ENCODE measurements at regions not wholly inside any gene's neighbourhood (a gene's known extent, or its start where the extent isn't known, plus 50 kb on each side); places are given as distances from the start of the nearest gene placed in this dataset.

- no peak for FAIRE-seq
- DNase-seq (ENCODE audit: low spot score in 2 of 2), result no peak
These were observed 129.8 kb downstream of the UGT8 start for GRCh38 chr4:114728426-114728825.

DNA sequence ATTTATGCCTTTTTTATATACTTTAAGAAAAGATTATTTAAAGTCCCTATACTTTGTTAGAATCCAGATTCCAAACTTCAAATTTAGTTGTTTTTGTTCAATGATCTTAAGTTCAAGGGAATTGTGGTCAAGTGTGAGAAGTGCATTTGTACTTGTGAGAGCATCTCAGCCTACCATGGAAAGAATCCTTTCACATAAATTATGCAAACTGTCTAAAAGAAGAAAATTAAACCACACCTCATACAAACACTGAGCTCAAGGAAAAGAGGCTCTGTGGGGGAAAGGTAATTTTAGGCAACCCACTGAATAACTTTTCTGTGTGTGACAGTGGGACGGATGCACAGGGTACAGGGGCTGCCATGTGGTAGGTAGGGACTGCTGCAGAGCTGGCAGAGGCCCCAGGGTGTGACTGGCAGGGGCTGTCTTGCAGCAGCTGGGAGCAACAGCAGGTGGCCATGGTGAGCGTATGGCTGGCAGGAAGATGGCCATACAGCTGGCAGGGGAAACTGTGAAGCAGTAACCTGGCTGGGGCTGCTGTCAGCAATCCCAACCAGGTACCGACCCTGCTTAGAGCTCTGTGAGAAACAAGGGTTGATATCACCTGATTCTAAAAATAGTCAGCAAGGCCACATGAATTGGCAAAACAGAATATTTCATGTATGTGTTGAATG is 130.6 kb downstream of the UGT8 start:
- no peak for FAIRE-seq
- DNase-seq (ENCODE audit: low spot score in 2 of 2), result no peak

- no peak for DNase-seq (ENCODE audit: low spot score in 2 of 2)
These were observed 136.0 kb downstream of the UGT8 start for GRCh38 chr4:114734594-114734993.

GRCh38 chr4:114752391-114753165 is 154.0 kb downstream of the UGT8 start:
- no peak for DNase-seq (ENCODE audit: low spot score in 2 of 2)
- no peak for FAIRE-seq

More at GRCh38 chr4:114734594-114734993, 136.0 kb downstream of the UGT8 start:
- FAIRE-seq, result no peak

GRCh38 chr4:114754616-114755015 is 156.0 kb downstream of the UGT8 start:
- DNase-seq (ENCODE audit: low spot score in 2 of 2) (no peak), FAIRE-seq (peak; percentile 42)

DNA sequence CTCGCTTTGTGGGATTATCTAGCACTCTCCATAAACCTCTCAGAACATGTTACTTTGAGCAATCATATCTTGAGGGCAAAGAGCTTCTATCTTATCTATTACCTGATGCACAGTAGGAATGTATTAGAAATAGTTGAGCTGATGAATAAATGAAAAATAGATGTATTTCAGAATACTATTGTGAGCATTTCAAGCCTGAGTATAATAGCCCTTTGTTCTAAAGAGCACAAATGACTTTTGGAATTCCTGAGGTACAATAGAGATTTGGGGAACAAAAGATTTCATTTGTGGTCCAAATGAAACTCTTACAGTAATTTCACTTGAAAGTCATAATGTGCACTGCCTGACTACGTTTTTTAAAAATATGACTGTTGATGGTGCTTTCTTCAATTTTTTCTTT is 159.5 kb downstream of the UGT8 start:
- DNase-seq (ENCODE audit: low spot score in 2 of 2) (no peak), FAIRE-seq (no peak)

DNA sequence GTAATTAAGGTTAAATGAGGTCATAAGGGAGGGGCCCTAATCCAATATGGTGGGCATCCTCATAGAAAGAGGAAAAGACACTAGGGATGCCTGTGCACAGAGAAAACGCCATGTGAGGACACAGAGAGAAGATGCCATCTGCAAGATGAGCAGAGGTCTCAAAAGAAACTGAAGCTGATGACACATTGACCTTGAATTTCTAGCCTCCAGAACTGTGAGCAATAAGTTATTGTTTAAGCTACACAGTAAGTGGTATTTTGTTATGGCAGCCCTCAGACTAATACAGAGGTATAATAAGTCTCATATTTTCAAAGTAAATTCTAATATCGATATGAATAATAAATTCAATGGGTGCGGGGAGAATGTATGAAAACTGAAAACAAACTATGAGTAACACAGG is 169.9 kb downstream of the UGT8 start:
- DNase-seq (ENCODE audit: low spot score in 2 of 2) (no peak), FAIRE-seq (no peak)

- DNase-seq (ENCODE audit: low spot score in 2 of 2), result no peak
- no peak for FAIRE-seq
These were observed 172.0 kb downstream of the UGT8 start for GRCh38 chr4:114770624-114771023.

DNA sequence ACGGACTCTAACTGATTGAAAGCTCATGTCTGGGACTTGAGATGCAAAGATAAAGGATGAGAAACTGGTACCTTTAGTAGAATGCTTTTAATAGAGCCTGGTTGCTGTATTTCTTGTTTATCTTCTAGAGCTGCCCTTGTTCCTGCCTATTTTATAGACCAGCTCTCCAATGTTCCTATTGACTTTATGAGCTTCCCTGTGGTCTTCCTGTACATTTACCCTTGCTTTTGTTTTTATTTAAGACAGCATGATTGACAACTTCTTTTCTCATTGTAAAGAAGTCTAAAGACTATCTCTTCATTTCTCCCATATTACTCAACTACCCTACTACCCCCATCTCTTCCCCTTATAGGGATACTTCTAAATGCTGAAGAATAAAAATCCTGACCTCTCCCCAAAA is 174.7 kb downstream of the UGT8 start:
- no peak for DNase-seq (ENCODE audit: low spot score in 2 of 2)
- FAIRE-seq, result no peak
